Parathyroid adenoma (tissue), 2 donors: ENCODE measurements at regions not wholly inside any gene's neighbourhood (a gene's known extent, or its start where the extent isn't known, plus 50 kb on each side); places are given as distances from the start of the nearest gene placed in this dataset.
A peak's percentile ranks its signal among the peaks of the same experiment; 100 is the strongest.

Source experiments
- H2AFZ ChIP-seq: fragments of 300-600 bp; sonication (generic); one replicate; pipeline ENCODE4 v1.7.0; 2017; ENCODE audit warnings: antibody characterized with exemption, mild to moderate bottlenecking
- H3K27ac ChIP-seq: fragments of 300-600 bp; sonication (generic); one replicate; pipeline ENCODE4 v1.7.0; 2017
- H3K27me3 ChIP-seq: fragments of 300-600 bp; sonication (generic); one replicate; pipeline ENCODE4 v1.7.0; 2017; ENCODE audit warnings: low read length; ENCODE audit not compliant: control insufficient read depth, insufficient read depth
- H3K36me3 ChIP-seq: fragments of 300-600 bp; sonication (generic); one replicate; pipeline ENCODE4 v1.7.0; 2017; ENCODE audit warnings: low read length; ENCODE audit not compliant: control insufficient read depth, insufficient read depth
- H3K4me1 ChIP-seq: fragments of 300-600 bp; sonication (generic); one replicate; pipeline ENCODE4 v1.7.0; 2017; ENCODE audit warnings: control low read depth
- H3K4me2 ChIP-seq: fragments of 300-600 bp; sonication (generic); one replicate; pipeline ENCODE4 v1.7.0; 2017; ENCODE audit warnings: low read length
- H3K4me3 ChIP-seq: fragments of 300-600 bp; sonication (generic); one replicate; pipeline ENCODE4 v1.7.0; 2017; ENCODE audit warnings: low read depth, low read length
- H3K79me2 ChIP-seq: fragments of 300-600 bp; sonication (generic); one replicate; pipeline ENCODE4 v1.7.0; 2017; ENCODE audit warnings: control low read depth
- H3K9ac ChIP-seq: fragments of 300-600 bp; sonication (generic); one replicate; pipeline ENCODE4 v1.7.0; 2017; ENCODE audit warnings: mild to moderate bottlenecking
- H3K9me3 ChIP-seq: fragments of 300-600 bp; sonication (generic); one replicate; pipeline ENCODE4 v1.7.0; 2017; ENCODE audit warnings: low read length; ENCODE audit not compliant: control insufficient read depth
- TF ChIP-seq, protein P1 (sequence below): fragments of 300-600 bp; sonication (generic); IDR thresholded peaks from one replicate; pipeline ENCODE4 v1.7.0; 2017; ENCODE audit warnings: antibody characterized with exemption, mild to moderate bottlenecking
- donor health status: primary hyperparathyroidism.

DNA sequence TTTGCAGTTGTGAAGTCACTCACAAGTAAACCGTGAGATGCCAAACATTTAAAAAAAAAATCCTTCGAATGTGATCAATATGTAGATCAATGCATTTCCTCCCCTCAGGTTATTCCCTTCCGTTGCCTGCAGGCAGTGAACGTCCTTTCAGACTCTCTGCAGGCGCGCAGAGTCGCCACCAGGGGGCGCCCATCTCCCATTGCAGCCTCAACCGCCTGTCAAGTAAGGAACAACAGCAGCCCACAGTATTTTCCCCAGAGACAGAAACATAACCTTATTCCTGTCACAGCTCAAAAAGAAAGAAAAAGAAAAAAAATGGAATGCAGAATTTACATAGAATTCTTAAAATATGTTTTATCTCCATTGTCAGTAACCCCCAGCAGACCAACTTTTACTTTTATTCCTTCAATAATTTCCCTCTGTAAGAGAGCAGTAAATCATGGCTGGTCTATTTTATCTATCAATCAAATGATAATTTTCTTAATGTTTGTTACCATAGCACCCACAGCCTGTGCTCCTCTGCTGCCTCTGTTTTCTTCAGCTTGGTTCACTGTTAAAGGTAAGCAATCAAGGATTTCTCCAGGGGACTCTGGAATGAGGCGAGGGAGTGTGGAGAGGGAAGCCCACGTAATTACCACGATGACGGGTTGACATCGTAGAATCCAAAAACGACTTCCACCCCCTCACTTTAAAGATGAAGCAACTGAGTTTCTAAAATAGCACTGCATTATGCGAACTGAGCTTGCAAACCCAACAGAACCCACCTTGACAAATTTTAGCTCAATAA lies 637.6 kb upstream of the ARGLU1 start:
- no peak overlapping the region for H3K9ac ChIP-seq
- H3K36me3 ChIP-seq, result no peaks in the 10 kb centered on the region
- H3K9me3 ChIP-seq, result no peaks in the 10 kb centered on the region
- H3K4me3 ChIP-seq, result no peak overlapping the region
- H2AFZ ChIP-seq, result no peak overlapping the region
- TF ChIP-seq, protein P1, sequence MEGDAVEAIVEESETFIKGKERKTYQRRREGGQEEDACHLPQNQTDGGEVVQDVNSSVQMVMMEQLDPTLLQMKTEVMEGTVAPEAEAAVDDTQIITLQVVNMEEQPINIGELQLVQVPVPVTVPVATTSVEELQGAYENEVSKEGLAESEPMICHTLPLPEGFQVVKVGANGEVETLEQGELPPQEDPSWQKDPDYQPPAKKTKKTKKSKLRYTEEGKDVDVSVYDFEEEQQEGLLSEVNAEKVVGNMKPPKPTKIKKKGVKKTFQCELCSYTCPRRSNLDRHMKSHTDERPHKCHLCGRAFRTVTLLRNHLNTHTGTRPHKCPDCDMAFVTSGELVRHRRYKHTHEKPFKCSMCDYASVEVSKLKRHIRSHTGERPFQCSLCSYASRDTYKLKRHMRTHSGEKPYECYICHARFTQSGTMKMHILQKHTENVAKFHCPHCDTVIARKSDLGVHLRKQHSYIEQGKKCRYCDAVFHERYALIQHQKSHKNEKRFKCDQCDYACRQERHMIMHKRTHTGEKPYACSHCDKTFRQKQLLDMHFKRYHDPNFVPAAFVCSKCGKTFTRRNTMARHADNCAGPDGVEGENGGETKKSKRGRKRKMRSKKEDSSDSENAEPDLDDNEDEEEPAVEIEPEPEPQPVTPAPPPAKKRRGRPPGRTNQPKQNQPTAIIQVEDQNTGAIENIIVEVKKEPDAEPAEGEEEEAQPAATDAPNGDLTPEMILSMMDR, result peak; percentile 86
- H3K4me1 ChIP-seq, result no peaks in the 10 kb centered on the region
- no peaks in the 10 kb centered on the region for H3K79me2 ChIP-seq
- peaks cover 4% of the 10 kb centered on the region for H3K27me3 ChIP-seq
- H3K27ac ChIP-seq, result no peak overlapping the region
- no peak overlapping the region for H3K4me2 ChIP-seq

DNA sequence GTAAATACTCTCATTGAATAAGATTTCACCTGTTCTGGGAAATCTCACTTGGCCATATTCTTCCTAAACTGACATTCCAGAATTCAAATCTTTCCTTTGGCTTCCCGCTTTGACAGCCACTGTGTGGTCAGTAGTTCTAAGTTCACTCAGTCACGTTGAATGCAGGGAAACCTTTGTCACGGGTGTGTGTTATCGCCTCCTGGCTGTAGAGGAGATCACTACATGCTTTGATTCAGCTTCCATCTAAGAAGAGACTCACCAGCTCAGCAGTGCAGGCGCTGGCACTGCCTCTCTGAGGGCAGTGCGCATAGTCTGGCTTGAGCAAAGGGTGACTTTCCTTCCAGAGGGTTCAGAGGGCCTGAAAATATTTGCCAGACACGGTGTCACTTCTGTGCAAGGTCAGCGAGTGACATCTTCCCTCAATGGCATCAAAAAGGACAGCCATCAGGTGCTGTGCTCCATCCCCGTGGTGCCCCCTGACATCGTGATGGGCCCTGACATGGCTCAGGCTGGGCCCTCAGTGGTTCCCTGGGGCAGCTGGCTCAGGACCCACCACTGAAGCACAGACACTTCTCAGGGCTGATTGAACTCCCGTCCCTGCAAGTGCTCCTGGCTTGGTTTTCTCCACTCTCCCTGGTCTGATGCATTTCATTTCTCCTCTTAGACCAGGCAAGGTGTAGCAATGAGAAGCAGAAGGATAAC lies 635.4 kb upstream of the ARGLU1 start:
- Histone ChIP-seq H3K4me2 (no peak overlapping the region), H3K4me1 (no peaks in the 10 kb centered on the region), H2AFZ (no peak overlapping the region), H3K79me2 (no peaks in the 10 kb centered on the region), H3K27ac (peak overlapping the region; percentile 16), H3K9me3 (no peaks in the 10 kb centered on the region), H3K4me3 (no peak overlapping the region), H3K9ac (no peak overlapping the region), H3K27me3 (peaks cover 4% of the 10 kb centered on the region), H3K36me3 (no peaks in the 10 kb centered on the region)
- TF ChIP-seq, protein P1, result peak; percentile 15

DNA sequence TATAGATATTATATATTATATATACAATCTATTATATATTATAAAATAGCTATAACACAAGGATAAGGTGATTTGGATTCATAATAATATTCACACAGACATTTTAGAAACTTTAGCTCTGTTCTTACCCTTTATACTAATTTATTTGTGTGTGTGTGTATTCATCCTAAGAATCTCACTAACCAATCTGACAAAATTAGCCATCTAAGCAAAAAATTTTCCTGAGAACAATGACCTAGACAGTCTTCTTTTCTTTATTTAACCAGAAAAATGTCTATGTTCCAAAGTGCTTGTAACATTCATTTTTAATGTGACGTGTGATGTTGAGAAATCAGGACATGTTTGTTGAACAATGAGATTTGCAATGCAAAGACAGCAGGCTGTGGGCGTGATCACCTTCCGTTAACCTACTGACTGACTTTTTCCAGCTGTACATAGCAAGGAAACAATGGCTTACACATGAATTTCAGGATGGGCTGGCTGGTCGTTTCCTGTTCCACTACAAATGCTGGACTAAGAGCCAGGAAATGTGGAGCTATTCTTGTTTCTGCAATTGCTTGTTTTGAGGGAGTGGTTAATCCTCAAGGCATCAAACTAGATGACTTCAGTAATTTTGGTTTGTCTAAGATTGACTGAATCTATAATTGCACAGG lies 634.6 kb upstream of the ARGLU1 start:
- peak overlapping the region; percentile 16 for H3K27ac ChIP-seq
- no peaks in the 10 kb centered on the region for H3K9me3 ChIP-seq
- no peaks in the 10 kb centered on the region for H3K36me3 ChIP-seq
- H3K4me1 ChIP-seq, result no peaks in the 10 kb centered on the region
- no peak overlapping the region for H3K4me3 ChIP-seq
- peaks cover 4% of the 10 kb centered on the region for H3K27me3 ChIP-seq
- H3K4me2 ChIP-seq, result no peak overlapping the region
- TF ChIP-seq, protein P1, result no peak
- H3K79me2 ChIP-seq, result no peaks in the 10 kb centered on the region
- H2AFZ ChIP-seq, result no peak overlapping the region
- no peak overlapping the region for H3K9ac ChIP-seq

- H3K27me3 ChIP-seq, result peaks cover 4% of the 10 kb centered on the region
- no peaks in the 10 kb centered on the region for H3K79me2 ChIP-seq
Measured at GRCh38 chr13:107200491-107200890, 632.6 kb upstream of the ARGLU1 start.

More at GRCh38 chr13:107200491-107200890, 632.6 kb upstream of the ARGLU1 start:
- no peaks in the 10 kb centered on the region for H3K36me3 ChIP-seq
- H3K9ac ChIP-seq, result no peak overlapping the region
- no peak overlapping the region for H3K4me3 ChIP-seq
- H3K27ac ChIP-seq, result no peak overlapping the region
- H3K4me2 ChIP-seq, result no peak overlapping the region
- H3K4me1 ChIP-seq, result no peaks in the 10 kb centered on the region
- TF ChIP-seq, protein P1, result no peak
- H2AFZ ChIP-seq, result no peak overlapping the region
- no peaks in the 10 kb centered on the region for H3K9me3 ChIP-seq
